ENCODE measurements at regions not wholly inside any gene's neighbourhood (a gene's known extent, or its start where the extent isn't known, plus 50 kb on each side); places are given as distances from the start of the nearest gene placed in this dataset.

- no peak for TF ChIP-seq CTCF (IDR thresholded peaks at IDR 0.05; ENCODE audit: insufficient read depth, low read depth, low read length, missing control alignments)
- H3K4me3 ChIP-seq (ENCODE audit: low read depth, low read length) = no peak overlapping the region
- no peak for DNase-seq (ENCODE audit: low read depth)
These were observed 290.8 kb upstream of the ZNF32 start for GRCh38 chr10:43939389-43939938.

GRCh38 chr10:43938810-43939209 is 290.1 kb upstream of the ZNF32 start:
- TF ChIP-seq CTCF (IDR thresholded peaks at IDR 0.05; ENCODE audit: insufficient read depth, low read depth, low read length, missing control alignments) = no peak
- no peak for DNase-seq (ENCODE audit: low read depth)
- H3K4me3 ChIP-seq (ENCODE audit: low read depth, low read length) = no peak overlapping the region

GRCh38 chr10:43931308-43931930 is 282.7 kb upstream of the ZNF32 start:
- TF ChIP-seq CTCF (IDR thresholded peaks at IDR 0.05; ENCODE audit: insufficient read depth, low read depth, low read length, missing control alignments) = no peak

GRCh38 chr10:43930777-43931176 is 282.1 kb upstream of the ZNF32 start:
- DNase-seq (ENCODE audit: low read depth) = no peak

More at GRCh38 chr10:43931308-43931930, 282.7 kb upstream of the ZNF32 start:
- no peak for DNase-seq (ENCODE audit: low read depth)
- no peak overlapping the region for H3K4me3 ChIP-seq (ENCODE audit: low read depth, low read length)

GRCh38 chr10:43930243-43930642 is 281.6 kb upstream of the ZNF32 start:
- DNase-seq (ENCODE audit: low read depth) = no peak
- no peak for TF ChIP-seq CTCF (IDR thresholded peaks at IDR 0.05; ENCODE audit: insufficient read depth, low read depth, low read length, missing control alignments)
- no peak overlapping the region for H3K4me3 ChIP-seq (ENCODE audit: low read depth, low read length)

More at GRCh38 chr10:43930777-43931176, 282.1 kb upstream of the ZNF32 start:
- no peak overlapping the region for H3K4me3 ChIP-seq (ENCODE audit: low read depth, low read length)
- no peak for TF ChIP-seq CTCF (IDR thresholded peaks at IDR 0.05; ENCODE audit: insufficient read depth, low read depth, low read length, missing control alignments)

- no peak for DNase-seq (ENCODE audit: low read depth)
- no peak overlapping the region for H3K4me3 ChIP-seq (ENCODE audit: low read depth, low read length)
- no peak for TF ChIP-seq CTCF (IDR thresholded peaks at IDR 0.05; ENCODE audit: insufficient read depth, low read depth, low read length, missing control alignments)
These were observed 280.4 kb upstream of the ZNF32 start for GRCh38 chr10:43929122-43929521.

Measured in GM12865 (cell line).